Large intestine (tissue), 3 donors: ENCODE measurements at regions not wholly inside any gene's neighbourhood (a gene's known extent, or its start where the extent isn't known, plus 50 kb on each side); places are given as distances from the start of the nearest gene placed in this dataset.

Experiments used
- DNase-seq, 2 donors: peaks; one replicate each; pipeline versions ENCODE4 v3.0.0 to v3.0.0-alpha.2; 2013
- H3K27ac ChIP-seq: one replicate; pipeline ENCODE4 v1.5.1; 2013; ENCODE audit warnings: low read length
- H3K27me3 ChIP-seq: 2 replicates; pipeline ENCODE4 v1.6.1; 2013; ENCODE audit warnings: low read length; ENCODE audit not compliant: control insufficient read depth, insufficient read depth
- H3K36me3 ChIP-seq: 2 replicates; pipeline ENCODE4 v1.6.1; 2013; ENCODE audit warnings: low read length; ENCODE audit not compliant: control insufficient read depth, insufficient read depth
- H3K4me1 ChIP-seq: one replicate; pipeline ENCODE4 v1.6.1; 2013; ENCODE audit warnings: low read length; ENCODE audit not compliant: control insufficient read depth, insufficient read depth
- H3K4me3 ChIP-seq: one replicate; pipeline ENCODE4 v1.5.1; 2013; ENCODE audit warnings: low read length
- H3K9me3 ChIP-seq: one replicate; pipeline ENCODE4 v1.6.1; 2013; ENCODE audit warnings: mild to moderate bottlenecking, low read depth, low read length, moderate library complexity; ENCODE audit not compliant: control insufficient read depth
- WGBS: methylation state at CpG from one replicate; pipeline ENCODE4 v1.1.5; 2013; ENCODE audit warnings: low lambda C conversion rate; ENCODE audit not compliant: insufficient coverage; 5-methylcytosine and 5-hydroxymethylcytosine counted together

DNA sequence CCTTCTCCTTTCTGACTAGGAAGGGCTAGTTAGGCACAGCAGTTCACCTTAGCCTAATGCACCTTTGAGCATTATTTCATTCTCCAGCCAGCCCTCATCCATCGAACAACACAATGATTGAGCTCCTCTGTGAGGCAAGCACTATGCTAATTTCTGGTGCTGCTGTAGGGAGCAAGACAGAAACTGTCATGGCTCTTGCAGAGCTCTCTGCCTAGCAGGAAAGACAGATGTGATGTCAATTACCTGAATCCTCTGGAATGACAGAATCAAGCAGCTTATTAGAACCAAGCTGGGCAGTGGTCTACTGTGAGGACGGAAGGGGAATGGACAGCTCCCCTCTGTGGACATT, 256.1 kb upstream of the NOCT start:
- no peaks in the 10 kb centered on the region for H3K9me3 ChIP-seq
- WGBS: no CpG with 5 or more reads among the region's 2 CpGs
- no peak for DNase-seq

DNA sequence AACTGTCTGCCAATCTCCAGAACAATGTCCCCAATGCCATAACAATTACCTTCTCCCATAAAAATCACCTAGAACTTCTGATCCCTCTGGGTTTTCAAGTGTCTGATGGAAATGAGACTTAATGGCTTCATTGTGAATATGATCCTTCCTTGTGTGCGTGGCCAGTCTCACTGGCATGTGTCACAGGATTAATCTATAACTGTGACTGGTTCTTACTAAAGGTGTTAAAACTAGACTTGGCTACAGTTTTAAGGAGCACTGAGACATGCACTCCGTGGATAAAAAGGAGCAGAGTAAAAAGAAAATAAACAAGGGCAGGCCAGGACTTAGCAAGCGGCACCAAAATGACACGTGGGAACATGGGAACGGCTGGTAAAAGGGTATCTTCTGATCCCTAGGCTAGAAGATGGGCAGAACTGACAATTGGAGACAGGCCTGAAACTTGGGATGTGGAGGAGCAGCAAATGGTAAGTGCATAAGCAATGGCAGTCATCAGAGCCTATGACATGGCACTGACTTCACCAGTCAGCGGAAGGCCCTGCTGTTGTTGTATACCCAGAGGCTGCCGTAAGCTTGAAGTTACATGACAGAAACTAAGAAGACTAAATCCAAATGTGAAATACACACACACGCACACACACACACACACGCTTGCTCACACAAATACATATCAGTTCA, 256.6 kb upstream of the NOCT start:
- no peak overlapping the region for H3K27ac ChIP-seq
- no peak overlapping the region for H3K4me3 ChIP-seq
- H3K9me3 ChIP-seq: no peaks in the 10 kb centered on the region
- H3K36me3 ChIP-seq: no peaks in the 10 kb centered on the region
- no peak for DNase-seq
- no peaks in the 10 kb centered on the region for H3K4me1 ChIP-seq
- 100% methylated on average over 1 of the region's 9 CpGs for WGBS
- no peaks in the 10 kb centered on the region for H3K27me3 ChIP-seq

More for the DNA sequence above, 256.1 kb upstream of the NOCT start:
- no peak overlapping the region for H3K4me3 ChIP-seq
- H3K27ac ChIP-seq: no peak overlapping the region
- H3K4me1 ChIP-seq: no peaks in the 10 kb centered on the region
- H3K27me3 ChIP-seq: no peaks in the 10 kb centered on the region
- no peaks in the 10 kb centered on the region for H3K36me3 ChIP-seq

DNA sequence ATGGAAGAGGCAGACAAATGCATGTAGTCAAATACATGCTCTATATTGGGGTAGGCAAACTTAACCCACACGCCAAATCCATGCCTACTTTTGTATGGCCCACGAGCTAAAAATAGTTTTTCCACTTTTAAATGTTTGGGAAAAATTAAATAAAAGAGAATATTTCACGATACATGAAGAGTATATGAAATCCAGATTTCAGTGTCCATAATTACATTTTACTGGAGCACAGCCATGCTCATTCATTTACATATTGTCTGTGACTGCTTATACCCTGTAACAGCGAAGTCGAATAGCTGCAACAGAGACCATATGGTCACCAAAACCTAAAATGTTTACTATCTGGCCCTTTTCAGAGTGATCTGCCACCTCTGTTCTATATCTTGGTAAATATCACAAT, 257.4 kb upstream of the NOCT start:
- H3K27ac ChIP-seq: no peak overlapping the region
- no peak overlapping the region for H3K4me3 ChIP-seq
- no peaks in the 10 kb centered on the region for H3K27me3 ChIP-seq
- H3K9me3 ChIP-seq: no peaks in the 10 kb centered on the region
- 94% methylated on average over 5 of the region's 5 CpGs for WGBS
- no peaks in the 10 kb centered on the region for H3K4me1 ChIP-seq
- H3K36me3 ChIP-seq: no peaks in the 10 kb centered on the region
- DNase-seq: no peak

- no peaks in the 10 kb centered on the region for H3K4me1 ChIP-seq
- no peaks in the 10 kb centered on the region for H3K36me3 ChIP-seq
- WGBS: 73% methylated on average over 3 of the region's 4 CpGs
- H3K27me3 ChIP-seq: no peaks in the 10 kb centered on the region
- no peak overlapping the region for H3K27ac ChIP-seq
- DNase-seq: no peak
- no peaks in the 10 kb centered on the region for H3K9me3 ChIP-seq
- no peak overlapping the region for H3K4me3 ChIP-seq
Measured at GRCh38 chr4:138757432-138757831, 258.1 kb upstream of the NOCT start.

GRCh38 chr4:138756519-138756918, 259.1 kb upstream of the NOCT start:
- Histone ChIP-seq H3K36me3 (no peaks in the 10 kb centered on the region), H3K27ac (no peak overlapping the region), H3K4me1 (no peaks in the 10 kb centered on the region), H3K27me3 (no peaks in the 10 kb centered on the region), H3K4me3 (no peak overlapping the region), H3K9me3 (no peaks in the 10 kb centered on the region)
- no peak for DNase-seq

DNA sequence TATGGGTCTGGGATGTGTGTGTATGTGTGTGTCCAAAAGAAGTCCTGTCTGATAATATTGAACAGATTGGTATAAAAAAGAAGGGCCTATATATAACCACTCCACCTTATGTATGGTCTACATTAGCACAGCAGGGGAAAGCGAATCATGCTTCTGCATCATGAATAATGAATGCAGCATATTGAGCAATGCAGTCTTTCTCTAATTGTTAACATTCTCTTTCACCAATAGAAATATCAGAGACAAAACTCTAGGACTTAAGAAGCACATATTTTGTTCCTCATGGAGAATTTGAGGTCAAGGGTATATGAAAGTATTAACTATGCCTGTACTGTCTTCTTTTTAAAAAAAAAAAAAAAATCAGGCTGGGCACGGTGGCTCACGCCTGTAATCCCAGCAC, 264.3 kb upstream of the NOCT start:
- WGBS: 80% methylated on average over 1 of the region's 3 CpGs
- no peaks in the 10 kb centered on the region for H3K27me3 ChIP-seq
- no peaks in the 10 kb centered on the region for H3K4me1 ChIP-seq
- no peaks in the 10 kb centered on the region for H3K9me3 ChIP-seq
- no peak overlapping the region for H3K4me3 ChIP-seq
- no peaks in the 10 kb centered on the region for H3K36me3 ChIP-seq
- no peak for DNase-seq
- no peak overlapping the region for H3K27ac ChIP-seq

GRCh38 chr4:138749303-138749702, 266.3 kb upstream of the NOCT start:
- no peaks in the 10 kb centered on the region for H3K9me3 ChIP-seq
- no peaks in the 10 kb centered on the region for H3K4me1 ChIP-seq
- DNase-seq: no peak
- no peak overlapping the region for H3K27ac ChIP-seq
- no peaks in the 10 kb centered on the region for H3K36me3 ChIP-seq
- H3K4me3 ChIP-seq: no peak overlapping the region
- 100% methylated on average over 1 of the region's 2 CpGs for whole genome bisulfite sequencing
- no peaks in the 10 kb centered on the region for H3K27me3 ChIP-seq

DNA sequence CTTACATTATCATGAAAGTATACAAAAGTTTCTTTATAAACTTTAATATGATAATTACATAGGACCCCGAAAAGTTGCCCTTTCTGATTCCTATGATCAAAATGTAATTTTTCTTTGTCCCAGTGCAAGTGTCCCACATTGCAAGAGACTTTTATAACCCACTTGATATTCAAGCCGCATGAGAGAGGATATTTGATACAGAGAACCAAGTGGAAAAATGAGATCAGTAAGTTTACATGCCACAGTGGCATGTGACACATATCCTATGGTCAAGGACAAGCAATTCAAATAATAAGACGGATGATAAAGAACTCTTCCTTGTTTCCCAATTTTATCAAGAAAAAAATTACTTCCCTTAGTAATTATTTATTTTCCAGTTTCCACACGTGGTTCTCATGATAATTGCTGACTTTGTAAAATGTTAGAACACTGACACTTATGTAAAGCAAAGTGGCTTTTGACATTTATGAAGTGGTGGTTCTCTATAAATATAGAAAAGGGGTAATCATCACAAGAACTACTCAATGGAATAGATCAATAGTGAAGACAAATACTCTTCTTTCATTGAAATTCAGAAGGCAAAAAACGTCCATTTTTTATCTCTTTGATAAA, 273.7 kb upstream of the NOCT start:
- H3K27me3 ChIP-seq: no peaks in the 10 kb centered on the region
- no peak overlapping the region for H3K27ac ChIP-seq
- WGBS: 73% methylated on average over 3 of the region's 5 CpGs
- no peak for DNase-seq
- H3K4me3 ChIP-seq: no peak overlapping the region
- peaks cover 6% of the 10 kb centered on the region for H3K9me3 ChIP-seq
- no peaks in the 10 kb centered on the region for H3K4me1 ChIP-seq
- H3K36me3 ChIP-seq: no peaks in the 10 kb centered on the region

DNA sequence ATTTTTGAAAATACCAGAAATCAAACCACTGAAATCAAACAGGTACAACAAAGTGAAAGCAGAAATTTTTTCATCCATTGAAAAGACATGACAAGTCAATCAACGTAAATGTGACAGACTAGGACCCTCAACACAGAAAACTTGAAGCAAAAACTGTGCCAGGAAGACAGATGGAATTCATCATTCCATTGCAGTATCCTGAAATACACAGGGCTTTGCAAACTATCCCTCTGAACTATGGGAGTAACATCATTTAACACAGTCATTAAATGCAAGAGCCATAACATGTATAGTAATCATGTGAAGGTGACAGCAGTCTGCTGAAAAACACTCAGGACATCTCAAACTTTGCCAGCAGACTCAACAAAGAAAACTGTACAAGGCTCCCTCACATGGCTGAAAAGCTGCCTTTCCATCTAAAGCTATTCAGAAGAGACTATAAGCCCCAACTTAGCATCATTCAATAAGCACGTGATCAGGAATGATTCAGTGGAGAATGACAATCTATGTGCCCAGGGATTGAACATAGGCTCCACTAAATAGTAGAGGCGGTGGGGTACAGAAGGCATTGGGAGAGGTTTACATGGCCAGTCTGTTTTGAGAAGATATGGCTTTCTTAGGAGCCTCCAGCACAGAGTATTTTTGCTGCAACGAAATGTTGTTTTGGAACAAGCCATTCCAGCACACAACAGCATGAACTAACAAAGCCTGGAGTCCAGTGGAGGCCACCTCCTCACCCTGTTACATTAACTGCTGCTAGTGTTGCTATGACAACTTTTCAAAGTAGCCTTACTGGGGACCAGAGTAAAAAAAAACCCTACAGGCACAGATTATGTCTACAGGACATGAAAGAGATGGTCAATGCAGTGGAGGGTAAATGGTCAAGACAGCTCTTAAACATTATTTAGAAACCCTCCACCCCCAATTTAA, 274.5 kb upstream of the NOCT start:
- H3K9me3 ChIP-seq: peaks cover 6% of the 10 kb centered on the region
- H3K27ac ChIP-seq: no peak overlapping the region
- no peak for DNase-seq
- H3K4me1 ChIP-seq: no peaks in the 10 kb centered on the region
- H3K36me3 ChIP-seq: no peaks in the 10 kb centered on the region
- WGBS: no CpG with 5 or more reads among the region's 4 CpGs
- no peaks in the 10 kb centered on the region for H3K27me3 ChIP-seq
- H3K4me3 ChIP-seq: no peak overlapping the region

- H3K9me3 ChIP-seq: peaks cover 6% of the 10 kb centered on the region
- DNase-seq: no peak
- H3K4me1 ChIP-seq: no peaks in the 10 kb centered on the region
- H3K36me3 ChIP-seq: no peaks in the 10 kb centered on the region
- H3K27me3 ChIP-seq: no peaks in the 10 kb centered on the region
- no peak overlapping the region for H3K27ac ChIP-seq
- no peak overlapping the region for H3K4me3 ChIP-seq
Measured at GRCh38 chr4:138736362-138736761, 279.2 kb upstream of the NOCT start.
